Lower leg skin (tissue), 3 donors: ENCODE measurements at regions not wholly inside any gene's neighbourhood (a gene's known extent, or its start where the extent isn't known, plus 50 kb on each side); places are given as distances from the start of the nearest gene placed in this dataset.

Experiments used
- CTCF ChIP-seq, 3 donors: fragments of 450-650 bp; IDR thresholded peaks; one replicate each; pipeline ENCODE4 v1.5.1; 2016; ENCODE audit warnings: antibody characterized with exemption in 3 of 3, mild to moderate bottlenecking in 3 of 3, moderate library complexity in 2 of 3
- POLR2A ChIP-seq, 2 donors: fragments of 450-650 bp; IDR thresholded peaks; one replicate each; pipeline ENCODE4 v1.6.1; 2016 to 2017; ENCODE audit warnings: antibody characterized with exemption in 2 of 2, mild to moderate bottlenecking in 1 of 2, moderate library complexity in 1 of 2

- TF ChIP-seq POLR2A (IDR thresholded peaks at IDR 0.05) (no peak), CTCF (IDR thresholded peaks at IDR 0.05) (no peak)
These were observed 667.5 kb downstream of the UTRN start for GRCh38 chr6:144952456-144953240.
